ENCODE measurements at regions not wholly inside any gene's neighbourhood (a gene's known extent, or its start where the extent isn't known, plus 50 kb on each side); places are given as distances from the start of the nearest gene placed in this dataset.

GRCh38 chr9:129391221-129391661 is 213.2 kb upstream of the IER5L start:
- intact Hi-C loops (cut with micrococcal nuclease; ENCODE audit: unreplicated experiment): no loop called here
- Histone ChIP-seq H3K9me3 (ENCODE audit: low read depth, low read length, poor library complexity, severe bottlenecking) (no peaks in the 10 kb centered on the region), H3K36me3 (ENCODE audit: insufficient read depth, low read length, poor library complexity, severe bottlenecking) (no peaks in the 10 kb centered on the region), H3K4me1 (ENCODE audit: insufficient read depth, low read length, poor library complexity, severe bottlenecking) (no peaks in the 10 kb centered on the region), H3K4me3 (ENCODE audit: low read depth, low read length, poor library complexity, severe bottlenecking) (no peak overlapping the region), H3K27ac (ENCODE audit: low read depth, low read length, poor library complexity, severe bottlenecking) (no peak overlapping the region), H3K27me3 (replicated peaks; ENCODE audit: insufficient read depth, low read depth, low read length, poor library complexity) (no peaks in the 10 kb centered on the region)
- ChIA-PET POLR2A (ENCODE audit: low non-redundant PET) (no interaction called here), CTCF (no interaction called here)
- BruUV-seq (replicated peaks): no TSS peak
- DNase-seq (ENCODE audit: low spot score): no peak
- TF ChIP-seq EZH2 (IDR thresholded peaks at IDR 0.05; ENCODE audit: borderline replicate concordance, low read depth, low read length, poor library complexity, severe bottlenecking) (no peak), CTCF (conservative IDR thresholded peaks at IDR 0.05; ENCODE audit: low read depth, low read length) (no peak)

- H3K4me1 ChIP-seq (ENCODE audit: insufficient read depth, low read length, poor library complexity, severe bottlenecking): no peaks in the 10 kb centered on the region
- TF ChIP-seq EZH2 (IDR thresholded peaks at IDR 0.05; ENCODE audit: borderline replicate concordance, low read depth, low read length, poor library complexity, severe bottlenecking) (no peak), CTCF (conservative IDR thresholded peaks at IDR 0.05; ENCODE audit: low read depth, low read length) (no peak)
- no TSS peak for BruUV-seq (replicated peaks)
- no peak overlapping the region for H3K4me3 ChIP-seq (ENCODE audit: low read depth, low read length, poor library complexity, severe bottlenecking)
- no peak for DNase-seq (ENCODE audit: low spot score)
- intact Hi-C loops (cut with micrococcal nuclease; ENCODE audit: unreplicated experiment): no loop called here
- ChIA-PET POLR2A (ENCODE audit: low non-redundant PET) (no interaction called here), CTCF (no interaction called here)
- H3K9me3 ChIP-seq (ENCODE audit: low read depth, low read length, poor library complexity, severe bottlenecking): no peaks in the 10 kb centered on the region
- no peaks in the 10 kb centered on the region for H3K27me3 ChIP-seq (replicated peaks; ENCODE audit: insufficient read depth, low read depth, low read length, poor library complexity)
- no peak overlapping the region for H3K27ac ChIP-seq (ENCODE audit: low read depth, low read length, poor library complexity, severe bottlenecking)
- no peaks in the 10 kb centered on the region for H3K36me3 ChIP-seq (ENCODE audit: insufficient read depth, low read length, poor library complexity, severe bottlenecking)
Observed at GRCh38 chr9:129390541-129390940, 212.5 kb upstream of the IER5L start.

- H3K27ac ChIP-seq (ENCODE audit: low read depth, low read length, poor library complexity, severe bottlenecking): no peak overlapping the region
- POLR2A ChIA-PET (ENCODE audit: low non-redundant PET): no interaction called here
- intact Hi-C loops (cut with micrococcal nuclease; ENCODE audit: unreplicated experiment): no loop called here
- H3K4me3 ChIP-seq (ENCODE audit: low read depth, low read length, poor library complexity, severe bottlenecking): no peak overlapping the region
- no peak for DNase-seq (ENCODE audit: low spot score)
- H3K36me3 ChIP-seq (ENCODE audit: insufficient read depth, low read length, poor library complexity, severe bottlenecking): no peaks in the 10 kb centered on the region
- no peak for TF ChIP-seq CTCF (conservative IDR thresholded peaks at IDR 0.05; ENCODE audit: low read depth, low read length)
- TF ChIP-seq EZH2 (IDR thresholded peaks at IDR 0.05; ENCODE audit: borderline replicate concordance, low read depth, low read length, poor library complexity, severe bottlenecking): no peak
- no peaks in the 10 kb centered on the region for H3K27me3 ChIP-seq (replicated peaks; ENCODE audit: insufficient read depth, low read depth, low read length, poor library complexity)
- H3K4me1 ChIP-seq (ENCODE audit: insufficient read depth, low read length, poor library complexity, severe bottlenecking): peaks cover 6% of the 10 kb centered on the region
- CTCF ChIA-PET: no interaction called here
- no peaks in the 10 kb centered on the region for H3K9me3 ChIP-seq (ENCODE audit: low read depth, low read length, poor library complexity, severe bottlenecking)
- BruUV-seq (replicated peaks): no TSS peak
Observed at GRCh38 chr9:129387822-129388221, 209.8 kb upstream of the IER5L start.
